ENCODE measurements at regions not wholly inside any gene's neighbourhood (a gene's known extent, or its start where the extent isn't known, plus 50 kb on each side); places are given as distances from the start of the nearest gene placed in this dataset.

DNA sequence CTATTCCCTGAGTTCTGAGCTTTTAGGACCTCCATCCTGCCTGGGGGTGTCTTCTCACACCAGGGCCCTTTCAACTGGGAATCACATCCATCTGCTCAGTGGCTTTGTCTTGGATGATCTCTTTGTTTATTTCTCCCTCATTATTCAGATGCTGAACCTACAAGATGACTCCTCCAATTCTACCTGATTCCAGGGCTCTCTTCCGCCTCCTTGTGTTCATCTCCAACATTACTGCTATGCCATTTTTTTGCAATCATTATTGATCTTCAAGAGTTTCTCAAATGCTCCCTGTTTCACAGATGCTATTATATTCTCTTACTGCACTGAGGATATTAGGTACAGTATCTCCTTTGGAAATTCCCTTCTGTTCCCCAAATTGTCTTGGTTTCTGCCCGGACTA, 307.7 kb downstream of the SHANK2 start:
- no peak overlapping the region for H3K4me3 Mint-ChIP-seq
- H3K9me3 Mint-ChIP-seq: peaks cover 42% of the 10 kb centered on the region

DNA sequence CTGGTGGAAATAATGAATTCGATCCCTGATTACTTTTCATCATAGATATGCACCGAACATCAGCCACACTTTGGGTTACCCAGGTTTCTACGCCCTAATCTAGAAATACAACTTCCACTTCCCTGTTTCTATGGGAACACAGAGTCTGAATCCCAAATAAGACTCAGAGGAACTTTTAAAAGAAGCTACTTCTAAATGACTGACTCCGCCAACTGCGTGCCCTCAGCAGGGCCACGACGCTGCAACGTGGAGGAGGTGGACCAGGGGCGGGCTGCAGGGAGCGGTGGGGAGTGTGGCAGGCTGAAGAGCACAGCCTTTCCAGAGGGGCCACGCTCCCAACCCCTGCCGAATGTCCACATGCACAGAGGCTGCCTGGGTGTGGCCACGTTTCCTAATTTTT, 304.0 kb downstream of the SHANK2 start:
- Mint-ChIP-seq H3K27ac (no peak overlapping the region), H3K4me1 (peaks cover 4% of the 10 kb centered on the region), H3K9me3 (peaks cover 22% of the 10 kb centered on the region), H3K36me3 (ENCODE audit: low read depth) (peaks cover 37% of the 10 kb centered on the region), H3K27me3 (ENCODE audit: low read depth) (peaks cover 32% of the 10 kb centered on the region), H3K4me3 (no peak overlapping the region)
- TF ChIP-seq, protein P1, sequence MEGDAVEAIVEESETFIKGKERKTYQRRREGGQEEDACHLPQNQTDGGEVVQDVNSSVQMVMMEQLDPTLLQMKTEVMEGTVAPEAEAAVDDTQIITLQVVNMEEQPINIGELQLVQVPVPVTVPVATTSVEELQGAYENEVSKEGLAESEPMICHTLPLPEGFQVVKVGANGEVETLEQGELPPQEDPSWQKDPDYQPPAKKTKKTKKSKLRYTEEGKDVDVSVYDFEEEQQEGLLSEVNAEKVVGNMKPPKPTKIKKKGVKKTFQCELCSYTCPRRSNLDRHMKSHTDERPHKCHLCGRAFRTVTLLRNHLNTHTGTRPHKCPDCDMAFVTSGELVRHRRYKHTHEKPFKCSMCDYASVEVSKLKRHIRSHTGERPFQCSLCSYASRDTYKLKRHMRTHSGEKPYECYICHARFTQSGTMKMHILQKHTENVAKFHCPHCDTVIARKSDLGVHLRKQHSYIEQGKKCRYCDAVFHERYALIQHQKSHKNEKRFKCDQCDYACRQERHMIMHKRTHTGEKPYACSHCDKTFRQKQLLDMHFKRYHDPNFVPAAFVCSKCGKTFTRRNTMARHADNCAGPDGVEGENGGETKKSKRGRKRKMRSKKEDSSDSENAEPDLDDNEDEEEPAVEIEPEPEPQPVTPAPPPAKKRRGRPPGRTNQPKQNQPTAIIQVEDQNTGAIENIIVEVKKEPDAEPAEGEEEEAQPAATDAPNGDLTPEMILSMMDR (IDR thresholded peaks at IDR 0.05; ENCODE audit: unreplicated experiment in 3 of 3): no peak

More for the DNA sequence above, 307.7 kb downstream of the SHANK2 start:
- Mint-ChIP-seq H3K27ac (no peak overlapping the region), H3K36me3 (ENCODE audit: low read depth) (peaks cover 48% of the 10 kb centered on the region), H3K27me3 (ENCODE audit: low read depth) (peaks cover 15% of the 10 kb centered on the region), H3K4me1 (peaks cover 4% of the 10 kb centered on the region)
- TF ChIP-seq, protein P1 (IDR thresholded peaks at IDR 0.05; ENCODE audit: unreplicated experiment in 3 of 3): no peak

DNA sequence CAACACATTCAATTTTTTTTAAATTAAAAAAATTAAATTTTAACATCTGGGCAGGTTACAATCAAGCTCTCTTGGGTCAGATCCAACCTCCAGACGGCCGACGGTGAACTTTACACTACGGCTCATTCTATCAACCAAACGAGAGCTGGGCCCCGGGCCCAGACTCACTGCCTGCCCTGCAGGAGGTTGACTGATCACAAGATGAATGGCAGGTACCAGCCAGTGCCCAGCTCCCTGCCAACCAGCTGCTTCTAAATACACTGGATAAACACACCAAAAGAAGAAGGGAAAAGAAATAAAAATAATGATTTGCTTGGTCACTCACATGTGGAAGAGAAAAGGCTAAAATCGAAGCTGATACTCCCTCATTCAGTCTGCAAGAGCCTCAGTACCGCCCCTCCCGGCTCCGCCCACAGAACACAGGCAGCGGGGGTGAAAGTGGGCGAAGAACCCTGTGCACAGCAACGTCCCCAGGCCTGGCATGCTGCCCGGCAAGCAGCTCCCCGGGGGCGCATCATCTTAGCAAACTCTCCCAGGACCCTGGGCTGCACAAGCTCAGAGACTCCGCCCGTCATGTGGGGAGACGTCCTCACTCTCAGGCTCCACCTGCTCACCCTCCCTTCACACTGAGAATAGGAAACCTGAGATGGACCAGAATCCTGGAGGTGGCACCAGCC, 303.4 kb downstream of the SHANK2 start:
- TF ChIP-seq, protein P1 (IDR thresholded peaks at IDR 0.05; ENCODE audit: unreplicated experiment in 3 of 3): no peak
- Mint-ChIP-seq H3K4me3 (no peak overlapping the region), H3K36me3 (ENCODE audit: low read depth) (peaks cover 31% of the 10 kb centered on the region), H3K9me3 (peaks cover 18% of the 10 kb centered on the region), H3K27ac (no peak overlapping the region), H3K27me3 (ENCODE audit: low read depth) (peaks cover 38% of the 10 kb centered on the region), H3K4me1 (peaks cover 4% of the 10 kb centered on the region)

DNA sequence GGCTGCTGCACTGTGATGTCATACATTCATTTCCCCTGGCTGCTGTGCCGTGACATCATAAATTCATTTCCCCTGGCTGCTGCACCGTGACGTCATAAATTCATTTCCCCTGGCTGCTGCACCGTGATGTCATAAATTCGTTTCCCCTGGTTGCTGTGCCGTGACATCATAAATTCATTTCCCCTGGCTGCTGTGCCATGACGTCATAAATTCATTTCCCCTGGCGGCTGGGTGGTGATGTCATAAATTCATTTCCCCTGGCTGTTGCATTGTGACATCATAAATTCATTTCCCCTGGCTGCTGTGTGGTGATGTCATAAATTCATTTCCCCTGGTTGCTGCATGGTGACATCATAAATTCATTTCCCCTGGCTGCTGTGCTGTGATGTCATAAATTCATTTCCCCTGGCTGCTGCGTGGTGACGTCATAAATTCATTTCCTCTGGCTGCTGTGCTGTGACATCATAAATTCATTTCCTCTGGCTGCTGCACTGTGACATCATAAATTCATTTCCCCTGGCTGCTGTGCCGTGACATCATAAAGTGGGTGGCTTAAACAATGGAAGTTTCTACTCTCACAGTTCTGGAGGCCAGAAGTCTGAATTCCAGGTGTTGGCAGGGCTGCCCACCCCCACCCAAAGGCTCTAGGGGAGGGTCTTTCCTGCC, 301.1 kb downstream of the SHANK2 start:
- peaks cover 35% of the 10 kb centered on the region for H3K27me3 Mint-ChIP-seq (ENCODE audit: low read depth)
- H3K9me3 Mint-ChIP-seq: peaks cover 11% of the 10 kb centered on the region
- H3K4me1 Mint-ChIP-seq: peaks cover 4% of the 10 kb centered on the region
- H3K36me3 Mint-ChIP-seq (ENCODE audit: low read depth): peaks cover 18% of the 10 kb centered on the region
- TF ChIP-seq, protein P1 (IDR thresholded peaks at IDR 0.05; ENCODE audit: unreplicated experiment in 3 of 3): no peak
- H3K4me3 Mint-ChIP-seq: no peak overlapping the region
- H3K27ac Mint-ChIP-seq: no peak overlapping the region

DNA sequence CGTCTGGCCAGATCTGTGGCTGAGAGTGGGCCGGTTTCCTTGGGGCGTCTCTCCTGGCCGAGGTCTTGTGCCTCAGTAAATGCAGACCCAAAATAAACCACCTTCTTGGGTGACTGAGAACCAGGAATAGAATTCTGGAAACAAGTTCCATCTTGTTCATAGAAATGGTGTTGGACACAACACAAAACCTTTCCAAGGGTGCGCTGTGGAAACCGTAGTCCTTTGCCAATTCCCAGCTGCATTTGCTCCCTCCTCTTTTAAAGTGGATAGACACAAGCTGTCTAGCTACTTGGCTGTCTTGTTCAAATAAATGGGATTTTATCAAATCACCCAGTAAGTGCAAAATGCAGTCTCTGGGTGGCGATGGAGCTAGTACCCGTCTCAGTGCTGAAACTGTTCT, 300.2 kb downstream of the SHANK2 start:
- H3K36me3 Mint-ChIP-seq (ENCODE audit: low read depth): peaks cover 18% of the 10 kb centered on the region
- H3K9me3 Mint-ChIP-seq: peaks cover 8% of the 10 kb centered on the region
- no peak overlapping the region for H3K27ac Mint-ChIP-seq
- H3K27me3 Mint-ChIP-seq (ENCODE audit: low read depth): peaks cover 26% of the 10 kb centered on the region
- TF ChIP-seq, protein P1 (IDR thresholded peaks at IDR 0.05; ENCODE audit: unreplicated experiment in 3 of 3): no peak
- no peak overlapping the region for H3K4me3 Mint-ChIP-seq
- H3K4me1 Mint-ChIP-seq: peaks cover 4% of the 10 kb centered on the region

DNA sequence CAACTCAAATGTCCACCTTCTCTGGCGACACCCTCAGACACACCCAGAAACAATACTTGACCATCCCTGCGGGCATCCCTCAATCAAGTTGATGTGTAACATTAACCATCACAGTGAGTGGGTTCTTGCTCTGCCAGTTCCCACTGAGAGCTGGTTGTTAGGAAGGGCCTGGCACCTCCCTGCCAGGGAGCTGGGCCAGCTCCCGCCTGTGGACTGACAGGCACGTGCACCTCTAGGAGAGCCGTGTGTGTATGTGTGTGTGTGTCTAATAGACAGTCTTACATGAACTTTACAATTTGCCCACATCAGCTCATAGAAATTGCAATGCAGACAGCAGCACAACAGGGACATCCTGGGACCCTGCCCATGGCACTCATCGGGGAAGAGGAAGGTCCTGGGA, 298.7 kb downstream of the SHANK2 start:
- Mint-ChIP-seq H3K36me3 (ENCODE audit: low read depth) (peaks cover 14% of the 10 kb centered on the region), H3K27me3 (ENCODE audit: low read depth) (peaks cover 23% of the 10 kb centered on the region), H3K4me1 (peaks cover 4% of the 10 kb centered on the region), H3K9me3 (peaks cover 8% of the 10 kb centered on the region), H3K27ac (no peak overlapping the region), H3K4me3 (no peak overlapping the region)
- TF ChIP-seq, protein P1 (IDR thresholded peaks at IDR 0.05; ENCODE audit: unreplicated experiment in 3 of 3): no peak

Measured in nephron (organoid).